ENCODE measurements at regions not wholly inside any gene's neighbourhood (a gene's known extent, or its start where the extent isn't known, plus 50 kb on each side); places are given as distances from the start of the nearest gene placed in this dataset.

DNA sequence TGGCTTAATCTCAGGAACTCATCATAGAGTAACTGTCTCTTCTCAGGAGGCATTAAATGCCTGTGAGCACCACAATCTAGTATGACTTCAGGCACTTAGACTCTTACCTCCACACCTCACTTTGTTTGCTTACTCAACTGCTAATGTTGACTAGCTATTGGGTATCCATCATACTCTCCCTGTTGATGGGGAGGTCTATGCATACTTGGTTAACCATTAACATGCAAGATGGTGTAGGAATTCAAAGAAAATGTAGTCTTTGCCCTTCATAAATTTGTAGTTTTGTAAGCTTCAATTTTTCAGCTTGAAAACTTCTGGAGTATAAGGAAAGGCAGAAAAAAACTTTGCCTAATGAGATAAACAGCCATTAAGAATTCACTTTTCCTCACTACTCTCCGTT is 501.0 kb upstream of the MARCKS start:
- Histone ChIP-seq H4K20me1 (ENCODE audit: insufficient read depth) (no peaks in the 10 kb centered on the region), H3K36me3 (ENCODE audit: control insufficient read depth in 1 of 2, insufficient read depth in 2 of 2, low read length in 2 of 2) (no peaks in the 10 kb centered on the region), H3K4me3 (replicated peaks in 1 of 2; ENCODE audit: low read depth in 1 of 2, low read length in 2 of 2) (no peak overlapping the region), H3K9me3 (ENCODE audit: control insufficient read depth in 1 of 2, insufficient read depth in 1 of 2, low read depth in 1 of 2, low read length in 2 of 2) (no peaks in the 10 kb centered on the region), H3K27ac (ENCODE audit: low read depth, low read length) (no peak overlapping the region), H3K9ac (ENCODE audit: low read length) (no peak overlapping the region), H3K4me1 (ENCODE audit: control insufficient read depth in 1 of 2, insufficient read depth in 2 of 2, low read length in 2 of 2) (peaks cover 33 to 62% of the 10 kb centered on the region in 2 experiments), H2AFZ (ENCODE audit: low read depth, low read length, poor library complexity, severe bottlenecking) (peak overlapping the region; percentile 48), H3K9me2 (ENCODE audit: insufficient read depth) (no peaks in the 10 kb centered on the region), H3K27me3 (ENCODE audit: insufficient read depth, low read length) (no peaks in the 10 kb centered on the region), H3K4me2 (ENCODE audit: low read length) (no peak overlapping the region), H3K79me2 (ENCODE audit: insufficient read depth, low read length) (no peaks in the 10 kb centered on the region)
- DNase-seq (ENCODE audit: low read depth, low spot score) = no peak
- RAD21 ChIA-PET (ENCODE audit: low non-redundant PET in 1 of 2, low total read pairs in 2 of 2, uncharacterized antibody in 2 of 2, unreplicated experiment in 2 of 2) = no interaction called here
- intact Hi-C loops (cut with micrococcal nuclease) = no loop called here
- POLR2A ChIA-PET = no interaction called here
- CTCF ChIA-PET = no interaction called here
- no peak for ATAC-seq
- BruUV-seq (replicated peaks) = no TSS peak
- TF ChIP-seq POLR2AphosphoS5 (IDR thresholded peaks at IDR 0.05; ENCODE audit: low read depth, low read length) (no peak), FOSL1 (IDR thresholded peaks at IDR 0.05; ENCODE audit: low read depth) (no peak), EZH2phosphoT487 (IDR thresholded peaks at IDR 0.05; ENCODE audit: borderline replicate concordance) (no peak), SIN3A (IDR thresholded peaks at IDR 0.05; ENCODE audit: low read depth) (no peak), CEBPB (IDR thresholded peaks at IDR 0.05; ENCODE audit: low read depth) (no peak), SP1 (IDR thresholded peaks at IDR 0.05; ENCODE audit: low read depth) (no peak), ZFX (IDR thresholded peaks at IDR 0.05) (no peak), ZNF274 (IDR thresholded peaks at IDR 0.05; ENCODE audit: low read depth, low read length) (no peak), EZH2 (IDR thresholded peaks at IDR 0.05) (no peak), CBX3 (IDR thresholded peaks at IDR 0.05; ENCODE audit: low read depth) (no peak), YY1 (IDR thresholded peaks at IDR 0.05; ENCODE audit: extremely low read depth, insufficient replicate concordance, low read depth, low read length) (no peak), RAD21 (IDR thresholded peaks at IDR 0.05; ENCODE audit: low read depth) (no peak), POLR2A (IDR thresholded peaks at IDR 0.05; ENCODE audit: borderline replicate concordance, extremely low read depth, insufficient read depth, insufficient read length) (no peak), ELF1 (IDR thresholded peaks at IDR 0.05; ENCODE audit: borderline replicate concordance, low read depth) (no peak)
- TF ChIP-seq, protein P1, sequence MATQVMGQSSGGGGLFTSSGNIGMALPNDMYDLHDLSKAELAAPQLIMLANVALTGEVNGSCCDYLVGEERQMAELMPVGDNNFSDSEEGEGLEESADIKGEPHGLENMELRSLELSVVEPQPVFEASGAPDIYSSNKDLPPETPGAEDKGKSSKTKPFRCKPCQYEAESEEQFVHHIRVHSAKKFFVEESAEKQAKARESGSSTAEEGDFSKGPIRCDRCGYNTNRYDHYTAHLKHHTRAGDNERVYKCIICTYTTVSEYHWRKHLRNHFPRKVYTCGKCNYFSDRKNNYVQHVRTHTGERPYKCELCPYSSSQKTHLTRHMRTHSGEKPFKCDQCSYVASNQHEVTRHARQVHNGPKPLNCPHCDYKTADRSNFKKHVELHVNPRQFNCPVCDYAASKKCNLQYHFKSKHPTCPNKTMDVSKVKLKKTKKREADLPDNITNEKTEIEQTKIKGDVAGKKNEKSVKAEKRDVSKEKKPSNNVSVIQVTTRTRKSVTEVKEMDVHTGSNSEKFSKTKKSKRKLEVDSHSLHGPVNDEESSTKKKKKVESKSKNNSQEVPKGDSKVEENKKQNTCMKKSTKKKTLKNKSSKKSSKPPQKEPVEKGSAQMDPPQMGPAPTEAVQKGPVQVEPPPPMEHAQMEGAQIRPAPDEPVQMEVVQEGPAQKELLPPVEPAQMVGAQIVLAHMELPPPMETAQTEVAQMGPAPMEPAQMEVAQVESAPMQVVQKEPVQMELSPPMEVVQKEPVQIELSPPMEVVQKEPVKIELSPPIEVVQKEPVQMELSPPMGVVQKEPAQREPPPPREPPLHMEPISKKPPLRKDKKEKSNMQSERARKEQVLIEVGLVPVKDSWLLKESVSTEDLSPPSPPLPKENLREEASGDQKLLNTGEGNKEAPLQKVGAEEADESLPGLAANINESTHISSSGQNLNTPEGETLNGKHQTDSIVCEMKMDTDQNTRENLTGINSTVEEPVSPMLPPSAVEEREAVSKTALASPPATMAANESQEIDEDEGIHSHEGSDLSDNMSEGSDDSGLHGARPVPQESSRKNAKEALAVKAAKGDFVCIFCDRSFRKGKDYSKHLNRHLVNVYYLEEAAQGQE (IDR thresholded peaks at IDR 0.05; ENCODE audit: low read depth) = no peak
- TF ChIP-seq, protein P2, sequence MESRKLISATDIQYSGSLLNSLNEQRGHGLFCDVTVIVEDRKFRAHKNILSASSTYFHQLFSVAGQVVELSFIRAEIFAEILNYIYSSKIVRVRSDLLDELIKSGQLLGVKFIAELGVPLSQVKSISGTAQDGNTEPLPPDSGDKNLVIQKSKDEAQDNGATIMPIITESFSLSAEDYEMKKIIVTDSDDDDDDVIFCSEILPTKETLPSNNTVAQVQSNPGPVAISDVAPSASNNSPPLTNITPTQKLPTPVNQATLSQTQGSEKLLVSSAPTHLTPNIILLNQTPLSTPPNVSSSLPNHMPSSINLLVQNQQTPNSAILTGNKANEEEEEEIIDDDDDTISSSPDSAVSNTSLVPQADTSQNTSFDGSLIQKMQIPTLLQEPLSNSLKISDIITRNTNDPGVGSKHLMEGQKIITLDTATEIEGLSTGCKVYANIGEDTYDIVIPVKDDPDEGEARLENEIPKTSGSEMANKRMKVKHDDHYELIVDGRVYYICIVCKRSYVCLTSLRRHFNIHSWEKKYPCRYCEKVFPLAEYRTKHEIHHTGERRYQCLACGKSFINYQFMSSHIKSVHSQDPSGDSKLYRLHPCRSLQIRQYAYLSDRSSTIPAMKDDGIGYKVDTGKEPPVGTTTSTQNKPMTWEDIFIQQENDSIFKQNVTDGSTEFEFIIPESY (IDR thresholded peaks at IDR 0.05; ENCODE audit: extremely low read depth, insufficient replicate concordance, low read length) = no peak
- TF ChIP-seq, protein P3, sequence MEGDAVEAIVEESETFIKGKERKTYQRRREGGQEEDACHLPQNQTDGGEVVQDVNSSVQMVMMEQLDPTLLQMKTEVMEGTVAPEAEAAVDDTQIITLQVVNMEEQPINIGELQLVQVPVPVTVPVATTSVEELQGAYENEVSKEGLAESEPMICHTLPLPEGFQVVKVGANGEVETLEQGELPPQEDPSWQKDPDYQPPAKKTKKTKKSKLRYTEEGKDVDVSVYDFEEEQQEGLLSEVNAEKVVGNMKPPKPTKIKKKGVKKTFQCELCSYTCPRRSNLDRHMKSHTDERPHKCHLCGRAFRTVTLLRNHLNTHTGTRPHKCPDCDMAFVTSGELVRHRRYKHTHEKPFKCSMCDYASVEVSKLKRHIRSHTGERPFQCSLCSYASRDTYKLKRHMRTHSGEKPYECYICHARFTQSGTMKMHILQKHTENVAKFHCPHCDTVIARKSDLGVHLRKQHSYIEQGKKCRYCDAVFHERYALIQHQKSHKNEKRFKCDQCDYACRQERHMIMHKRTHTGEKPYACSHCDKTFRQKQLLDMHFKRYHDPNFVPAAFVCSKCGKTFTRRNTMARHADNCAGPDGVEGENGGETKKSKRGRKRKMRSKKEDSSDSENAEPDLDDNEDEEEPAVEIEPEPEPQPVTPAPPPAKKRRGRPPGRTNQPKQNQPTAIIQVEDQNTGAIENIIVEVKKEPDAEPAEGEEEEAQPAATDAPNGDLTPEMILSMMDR (IDR thresholded peaks at IDR 0.05 in 2 of 3, conservative IDR thresholded peaks at IDR 0.05 in 1 of 3; ENCODE audit: borderline replicate concordance in 1 of 3, insufficient read depth in 1 of 3, low read depth in 2 of 3, low read length in 2 of 3) = no peak
